Esophagus squamous epithelium (tissue), 4 donors: ENCODE measurements at regions not wholly inside any gene's neighbourhood (a gene's known extent, or its start where the extent isn't known, plus 50 kb on each side); places are given as distances from the start of the nearest gene placed in this dataset.
"Not testable (repeated sequence)": the region's sequence is repeated elsewhere in the genome, so short reads cannot be mapped to it uniquely, and the experiment has no call there.

Experiments used
- POLR2A ChIP-seq, 4 donors: fragments of 450-650 bp; IDR thresholded peaks; one replicate each; pipeline ENCODE4 v1.6.1; 2017; ENCODE audit warnings: antibody characterized with exemption in 4 of 4, mild to moderate bottlenecking in 4 of 4, moderate library complexity in 3 of 4
- TF ChIP-seq, protein P1 (sequence below), 6 experiments: fragments of 450-650 bp in 4 of 6; fragments of 200-600 bp in 2 of 6; sonication (generic) in 2 of 6; IDR thresholded peaks; one replicate each; pipeline ENCODE4 v1.5.1; 2016 to 2019; ENCODE audit warnings: antibody characterized with exemption in 6 of 6, mild to moderate bottlenecking in 4 of 6, moderate library complexity in 4 of 6

DNA sequence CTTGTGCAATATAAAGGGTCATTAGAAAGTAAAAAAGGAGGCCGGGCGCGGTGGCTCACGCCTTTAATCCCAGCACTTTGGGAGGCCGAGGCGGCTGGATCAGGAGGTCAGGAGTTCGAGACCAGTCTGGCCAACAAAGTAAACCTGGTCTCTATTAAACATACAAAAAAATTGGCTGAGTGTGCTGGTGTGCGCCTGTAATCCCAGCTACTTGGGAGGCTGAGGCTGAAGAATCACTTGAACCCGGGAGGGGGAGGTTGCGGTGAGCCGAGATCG, 102.8 kb upstream of the TMPRSS2 start:
- TF ChIP-seq, protein P1, sequence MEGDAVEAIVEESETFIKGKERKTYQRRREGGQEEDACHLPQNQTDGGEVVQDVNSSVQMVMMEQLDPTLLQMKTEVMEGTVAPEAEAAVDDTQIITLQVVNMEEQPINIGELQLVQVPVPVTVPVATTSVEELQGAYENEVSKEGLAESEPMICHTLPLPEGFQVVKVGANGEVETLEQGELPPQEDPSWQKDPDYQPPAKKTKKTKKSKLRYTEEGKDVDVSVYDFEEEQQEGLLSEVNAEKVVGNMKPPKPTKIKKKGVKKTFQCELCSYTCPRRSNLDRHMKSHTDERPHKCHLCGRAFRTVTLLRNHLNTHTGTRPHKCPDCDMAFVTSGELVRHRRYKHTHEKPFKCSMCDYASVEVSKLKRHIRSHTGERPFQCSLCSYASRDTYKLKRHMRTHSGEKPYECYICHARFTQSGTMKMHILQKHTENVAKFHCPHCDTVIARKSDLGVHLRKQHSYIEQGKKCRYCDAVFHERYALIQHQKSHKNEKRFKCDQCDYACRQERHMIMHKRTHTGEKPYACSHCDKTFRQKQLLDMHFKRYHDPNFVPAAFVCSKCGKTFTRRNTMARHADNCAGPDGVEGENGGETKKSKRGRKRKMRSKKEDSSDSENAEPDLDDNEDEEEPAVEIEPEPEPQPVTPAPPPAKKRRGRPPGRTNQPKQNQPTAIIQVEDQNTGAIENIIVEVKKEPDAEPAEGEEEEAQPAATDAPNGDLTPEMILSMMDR (IDR thresholded peaks at IDR 0.05) = not testable (repeated sequence)
- TF ChIP-seq POLR2A (IDR thresholded peaks at IDR 0.05) = not testable (repeated sequence)
